ENCODE measurements at regions not wholly inside any gene's neighbourhood (a gene's known extent, or its start where the extent isn't known, plus 50 kb on each side); places are given as distances from the start of the nearest gene placed in this dataset.

GRCh38 chr2:175811971-175812370 lies 190.1 kb downstream of the LNPK start:
- TF ChIP-seq EZH2phosphoT487 (IDR thresholded peaks at IDR 0.05; ENCODE audit: insufficient read depth, low read depth) (no peak), EZH2 (IDR thresholded peaks at IDR 0.05; ENCODE audit: insufficient read depth, poor library complexity, severe bottlenecking) (no peak)

Data from GM23248 (cell line).